ENCODE measurements at regions not wholly inside any gene's neighbourhood (a gene's known extent, or its start where the extent isn't known, plus 50 kb on each side); places are given as distances from the start of the nearest gene placed in this dataset.

DNA sequence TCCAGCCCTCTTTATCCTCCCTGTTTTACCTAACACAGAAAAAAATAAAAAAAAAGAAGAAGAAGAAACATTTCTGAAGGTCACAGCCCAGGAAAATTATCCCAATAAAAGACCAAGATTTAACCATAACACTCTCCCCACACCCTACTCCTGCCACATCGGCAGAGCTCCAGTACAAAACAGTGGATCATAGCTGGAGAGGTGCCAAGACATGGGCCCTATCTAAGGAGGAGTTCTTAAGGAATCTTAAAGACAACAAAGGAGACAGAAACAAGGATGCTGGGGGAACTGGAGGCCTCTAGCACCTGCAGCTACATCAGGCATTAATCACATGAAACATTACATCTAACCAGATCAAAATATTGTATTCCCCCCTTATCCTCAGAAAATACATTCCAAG, 432.8 kb downstream of the MATN1 start:
- TF ChIP-seq CTCF (IDR thresholded peaks at IDR 0.05) (no peak), EZH2phosphoT487 (IDR thresholded peaks at IDR 0.05) (no peak), EZH2 (IDR thresholded peaks at IDR 0.05) (no peak)

All from neural progenitor cell (in vitro differentiated cells).